ENCODE measurements at regions not wholly inside any gene's neighbourhood (a gene's known extent, or its start where the extent isn't known, plus 50 kb on each side); places are given as distances from the start of the nearest gene placed in this dataset.

GRCh38 chr20:57111028-57111373 is 155.4 kb downstream of the BMP7 start:
- no peak for DNase-seq
- Histone ChIP-seq H3K27me3 (no peaks in the 10 kb centered on the region), H3K4me1 (ENCODE audit: insufficient read depth) (no peaks in the 10 kb centered on the region), H3K9me3 (no peaks in the 10 kb centered on the region), H3K27ac (no peak overlapping the region), H3K4me3 (no peak overlapping the region), H3K36me3 (no peaks in the 10 kb centered on the region)
- 80 to 89% (median 84%) methylated on average over 3 of the region's 3 CpGs for WGBS, 3 donors
- TF ChIP-seq CTCF (IDR thresholded peaks at IDR 0.05) (no peak), POLR2A (IDR thresholded peaks at IDR 0.05) (no peak), EP300 (IDR thresholded peaks at IDR 0.05) (no peak)
- intact Hi-C loops (cut with DNase I): no loop called here

- no peaks in the 10 kb centered on the region for H3K36me3 ChIP-seq
- H3K4me3 ChIP-seq: no peak overlapping the region
- TF ChIP-seq CTCF (IDR thresholded peaks at IDR 0.05) (no peak), EP300 (IDR thresholded peaks at IDR 0.05) (no peak), POLR2A (IDR thresholded peaks at IDR 0.05) (no peak)
- H3K4me1 ChIP-seq (ENCODE audit: insufficient read depth): no peaks in the 10 kb centered on the region
- no peaks in the 10 kb centered on the region for H3K9me3 ChIP-seq
- intact Hi-C loops (cut with DNase I): no loop called here
- no peak overlapping the region for H3K27ac ChIP-seq
- H3K27me3 ChIP-seq: no peaks in the 10 kb centered on the region
- DNase-seq: no peak
- WGBS, 3 donors: 82 to 90% (median 86%) methylated on average over 8 of the region's 8 CpGs
Observed at GRCh38 chr20:57112448-57112847, 154.0 kb downstream of the BMP7 start.

GRCh38 chr20:57114290-57115005 is 152.0 kb downstream of the BMP7 start:
- Histone ChIP-seq H3K27ac (no peak overlapping the region), H3K4me3 (no peak overlapping the region), H3K9me3 (no peaks in the 10 kb centered on the region), H3K4me1 (ENCODE audit: insufficient read depth) (no peaks in the 10 kb centered on the region), H3K36me3 (no peaks in the 10 kb centered on the region), H3K27me3 (no peaks in the 10 kb centered on the region)
- intact Hi-C loops (cut with DNase I): no loop called here
- no peak for TF ChIP-seq CTCF (IDR thresholded peaks at IDR 0.05)
- TF ChIP-seq POLR2A (IDR thresholded peaks at IDR 0.05): no peak
- no peak for DNase-seq
- 48 to 51% (median 49%) methylated on average over 8 of the region's 8 CpGs for WGBS, 3 donors

GRCh38 chr20:57117296-57117695 is 149.1 kb downstream of the BMP7 start:
- intact Hi-C loops (cut with DNase I): no loop called here
- Histone ChIP-seq H3K4me1 (ENCODE audit: insufficient read depth) (no peaks in the 10 kb centered on the region), H3K27ac (no peak overlapping the region), H3K36me3 (no peaks in the 10 kb centered on the region), H3K9me3 (no peaks in the 10 kb centered on the region), H3K4me3 (no peak overlapping the region), H3K27me3 (no peaks in the 10 kb centered on the region)
- DNase-seq: no peak
- TF ChIP-seq EP300 (IDR thresholded peaks at IDR 0.05) (no peak), POLR2A (IDR thresholded peaks at IDR 0.05) (no peak), CTCF (IDR thresholded peaks at IDR 0.05) (no peak)
- 85 to 91% (median 85%) methylated on average over 7 of the region's 7 CpGs for WGBS, 3 donors
